GM13977 (cell line): ENCODE measurements at regions not wholly inside any gene's neighbourhood (a gene's known extent, or its start where the extent isn't known, plus 50 kb on each side); places are given as distances from the start of the nearest gene placed in this dataset.

ENCODE experiments used
- DNase-seq: peaks from one replicate; pipeline ENCODE4 v3.0.0; 2012; ENCODE audit warnings: low spot score
- in situ Hi-C: fragments of 300-500 bp; cut with MboI; formaldehyde crosslinking; loops from one replicate; pipeline ENCODE4 v1.12.0; 2022; ENCODE audit warnings: low sequenced_read_pairs, low pct_unique_long_range_greater_than_20kb, mixed read lengths, inconsistent platforms; ENCODE audit not compliant: unreplicated experiment
- TF ChIP-seq, protein P1 (sequence below): IDR thresholded peaks from 2 replicates; pipeline ENCODE4 v1.5.1; 2012; ENCODE audit warnings: mild to moderate bottlenecking, control low read depth; ENCODE audit not compliant: insufficient read depth; ENCODE audit errors: extremely low read depth, missing control alignments

DNA sequence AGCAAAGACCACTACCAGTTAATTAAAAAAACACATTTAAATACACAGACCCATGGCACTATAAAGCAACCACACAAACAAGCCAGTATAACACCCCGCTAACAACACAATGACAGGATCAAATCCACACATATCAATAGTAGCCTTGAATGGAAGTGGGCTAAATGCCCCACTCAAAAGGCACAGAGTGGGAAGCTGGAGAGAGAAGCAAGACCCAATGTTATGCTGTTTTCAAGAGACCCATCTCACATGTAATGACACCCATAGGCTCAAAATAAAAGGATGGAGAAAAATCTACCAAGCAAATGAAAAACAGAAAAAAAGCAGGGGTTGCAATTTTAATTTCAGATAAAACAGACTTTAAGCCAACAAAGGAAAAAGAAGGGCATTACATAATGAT is 125.4 kb upstream of the PTCHD4 start:
- in situ Hi-C loops = no loop called here

GRCh38 chr6:48233063-48233462 is 122.1 kb upstream of the PTCHD4 start:
- TF ChIP-seq, protein P1, sequence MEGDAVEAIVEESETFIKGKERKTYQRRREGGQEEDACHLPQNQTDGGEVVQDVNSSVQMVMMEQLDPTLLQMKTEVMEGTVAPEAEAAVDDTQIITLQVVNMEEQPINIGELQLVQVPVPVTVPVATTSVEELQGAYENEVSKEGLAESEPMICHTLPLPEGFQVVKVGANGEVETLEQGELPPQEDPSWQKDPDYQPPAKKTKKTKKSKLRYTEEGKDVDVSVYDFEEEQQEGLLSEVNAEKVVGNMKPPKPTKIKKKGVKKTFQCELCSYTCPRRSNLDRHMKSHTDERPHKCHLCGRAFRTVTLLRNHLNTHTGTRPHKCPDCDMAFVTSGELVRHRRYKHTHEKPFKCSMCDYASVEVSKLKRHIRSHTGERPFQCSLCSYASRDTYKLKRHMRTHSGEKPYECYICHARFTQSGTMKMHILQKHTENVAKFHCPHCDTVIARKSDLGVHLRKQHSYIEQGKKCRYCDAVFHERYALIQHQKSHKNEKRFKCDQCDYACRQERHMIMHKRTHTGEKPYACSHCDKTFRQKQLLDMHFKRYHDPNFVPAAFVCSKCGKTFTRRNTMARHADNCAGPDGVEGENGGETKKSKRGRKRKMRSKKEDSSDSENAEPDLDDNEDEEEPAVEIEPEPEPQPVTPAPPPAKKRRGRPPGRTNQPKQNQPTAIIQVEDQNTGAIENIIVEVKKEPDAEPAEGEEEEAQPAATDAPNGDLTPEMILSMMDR = no peak
- in situ Hi-C loops = no loop called here
- DNase-seq = no peak

More for the DNA sequence above, 125.4 kb upstream of the PTCHD4 start:
- no peak for DNase-seq
- TF ChIP-seq, protein P1 = no peak

- in situ Hi-C loops = no loop called here
- DNase-seq = no peak
- TF ChIP-seq, protein P1 = no peak
Measured at GRCh38 chr6:48229841-48230240, 118.8 kb upstream of the PTCHD4 start.

GRCh38 chr6:48222241-48222640 is 111.2 kb upstream of the PTCHD4 start:
- in situ Hi-C loops = no loop called here
- DNase-seq = no peak
- TF ChIP-seq, protein P1 = no peak

DNA sequence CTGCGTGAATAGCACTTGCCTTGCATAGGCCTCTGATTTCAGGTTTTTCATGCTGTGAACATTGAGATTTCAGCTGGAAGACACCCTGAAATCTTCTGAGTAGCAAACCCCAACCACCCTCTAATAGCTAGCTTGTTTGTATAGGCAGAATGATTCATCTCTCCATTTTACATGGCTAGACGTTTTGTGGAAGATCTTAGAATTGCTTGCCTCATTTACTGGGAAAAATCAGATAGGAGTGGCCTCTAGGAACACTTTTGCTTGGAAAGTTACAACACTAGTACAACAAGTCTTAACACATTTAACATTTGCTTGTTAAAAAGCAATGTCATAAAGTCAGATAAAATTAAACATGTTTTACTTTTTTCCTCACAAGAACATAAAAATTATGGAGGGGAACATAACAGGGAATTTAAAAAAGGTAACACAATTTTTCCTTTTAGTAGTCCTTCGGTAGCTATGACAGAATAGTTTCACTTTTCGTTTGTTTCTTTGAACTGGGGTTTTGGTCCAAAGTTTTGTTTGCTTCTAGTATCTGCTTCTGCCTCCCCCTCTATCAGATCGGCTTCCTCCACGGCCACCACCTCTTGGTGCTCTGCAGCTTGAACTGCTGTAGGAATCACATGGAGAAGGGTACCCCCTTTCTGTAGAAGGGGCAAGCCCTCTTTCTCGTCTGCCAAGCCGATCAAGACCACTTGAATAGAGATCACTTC is 102.2 kb upstream of the PTCHD4 start:
- DNase-seq = no peak
- TF ChIP-seq, protein P1 = no peak
- in situ Hi-C loops = no loop called here

GRCh38 chr6:48212501-48212900 is 101.5 kb upstream of the PTCHD4 start:
- in situ Hi-C loops = no loop called here
- TF ChIP-seq, protein P1 = no peak
- no peak for DNase-seq

GRCh38 chr6:48206091-48206490 is 95.1 kb upstream of the PTCHD4 start:
- in situ Hi-C loops = no loop called here

More at GRCh38 chr6:48206091-48206490, 95.1 kb upstream of the PTCHD4 start:
- DNase-seq = no peak
- TF ChIP-seq, protein P1 = no peak
